IPS-18c (cell line): ENCODE measurements at regions not wholly inside any gene's neighbourhood (a gene's known extent, or its start where the extent isn't known, plus 50 kb on each side); places are given as distances from the start of the nearest gene placed in this dataset.
"Not testable (repeated sequence)": the region's sequence is repeated elsewhere in the genome, so short reads cannot be mapped to it uniquely, and the experiment has no call there.

ENCODE experiments used
- H3K4me3 ChIP-seq: 2 replicates; pipeline ENCODE4 v1.7.0; 2013; ENCODE audit warnings: low read depth, mild to moderate bottlenecking, low read length, moderate library complexity; ENCODE audit not compliant: insufficient read depth
- H3K9me3 ChIP-seq: one replicate; pipeline ENCODE4 v1.6.1; 2013; ENCODE audit warnings: mild to moderate bottlenecking, low read length, moderate library complexity; ENCODE audit not compliant: control insufficient read depth, insufficient read depth

GRCh38 chr10:56507033-56507432, 146.0 kb upstream of the ZWINT start:
- no peak overlapping the region for H3K4me3 ChIP-seq
- H3K9me3 ChIP-seq = no peaks in the 10 kb centered on the region

- Histone ChIP-seq H3K4me3 (no peak overlapping the region), H3K9me3 (no peaks in the 10 kb centered on the region)
Observed at GRCh38 chr10:56505555-56505954, 144.5 kb upstream of the ZWINT start.

- no peaks in the 10 kb centered on the region for H3K9me3 ChIP-seq
- H3K4me3 ChIP-seq = no peak overlapping the region
Observed at GRCh38 chr10:56496186-56496486, 135.1 kb upstream of the ZWINT start.

GRCh38 chr10:56487746-56488145, 126.7 kb upstream of the ZWINT start:
- Histone ChIP-seq H3K4me3 (no peak overlapping the region), H3K9me3 (no peaks in the 10 kb centered on the region)

GRCh38 chr10:56481521-56482091, 120.5 kb upstream of the ZWINT start:
- no peak overlapping the region for H3K4me3 ChIP-seq
- H3K9me3 ChIP-seq = no peaks in the 10 kb centered on the region

GRCh38 chr10:56472978-56473377, 111.9 kb upstream of the ZWINT start:
- Histone ChIP-seq H3K4me3 (no peak overlapping the region), H3K9me3 (no peaks in the 10 kb centered on the region)

GRCh38 chr10:56470701-56471100, 109.6 kb upstream of the ZWINT start:
- Histone ChIP-seq H3K9me3 (no peaks in the 10 kb centered on the region), H3K4me3 (no peak overlapping the region)

GRCh38 chr10:56469482-56469881, 108.4 kb upstream of the ZWINT start:
- Histone ChIP-seq H3K4me3 (no peak overlapping the region), H3K9me3 (no peaks in the 10 kb centered on the region)

- H3K9me3 ChIP-seq = no peaks in the 10 kb centered on the region
Observed at GRCh38 chr10:56466005-56466404, 104.9 kb upstream of the ZWINT start.

GRCh38 chr10:56449770-56450169, 88.7 kb upstream of the ZWINT start:
- H3K9me3 ChIP-seq = peaks cover 3% of the 10 kb centered on the region
- H3K4me3 ChIP-seq = no peak overlapping the region

More at GRCh38 chr10:56466005-56466404, 104.9 kb upstream of the ZWINT start:
- no peak overlapping the region for H3K4me3 ChIP-seq

- H3K4me3 ChIP-seq, H3K9me3 ChIP-seq: not testable (repeated sequence)
Observed at GRCh38 chr10:56447613-56448012, 86.6 kb upstream of the ZWINT start.

GRCh38 chr10:56441337-56441736, 80.3 kb upstream of the ZWINT start:
- H3K9me3 ChIP-seq = not testable (repeated sequence)

More at GRCh38 chr10:56441337-56441736, 80.3 kb upstream of the ZWINT start:
- H3K4me3 ChIP-seq = not testable (repeated sequence)
